Left hindlimb (tissue), 1 donor: ENCODE measurements at regions not wholly inside any gene's neighbourhood (a gene's known extent, or its start where the extent isn't known, plus 50 kb on each side); places are given as distances from the start of the nearest gene placed in this dataset.
"Not testable (repeated sequence)": the region's sequence is repeated elsewhere in the genome, so short reads cannot be mapped to it uniquely, and the experiment has no call there.

Source experiments
- DNase-seq: peaks from one replicate; pipeline ENCODE4 v3.0.0-alpha.2; 2018

GRCh38 chr11:71331631-71332030 is 79.3 kb upstream of the SHANK2 start:
- no peak for DNase-seq

GRCh38 chr11:71330996-71331395 is 78.6 kb upstream of the SHANK2 start:
- no peak for DNase-seq

GRCh38 chr11:71330349-71330748 is 78.0 kb upstream of the SHANK2 start:
- DNase-seq = no peak

- DNase-seq = no peak
Measured at GRCh38 chr11:71329786-71330185, 77.4 kb upstream of the SHANK2 start.

GRCh38 chr11:71329165-71329510 is 76.8 kb upstream of the SHANK2 start:
- DNase-seq = no peak

- DNase-seq = no peak
Measured at GRCh38 chr11:71327156-71328085, 75.0 kb upstream of the SHANK2 start.

GRCh38 chr11:71326328-71326940 is 74.1 kb upstream of the SHANK2 start:
- DNase-seq = no peak

- DNase-seq = no peak
Measured at GRCh38 chr11:71325418-71326327, 73.3 kb upstream of the SHANK2 start.

- DNase-seq = no peak
Measured at GRCh38 chr11:71324788-71325417, 72.5 kb upstream of the SHANK2 start.

- no peak for DNase-seq
Measured at GRCh38 chr11:71323876-71324526, 71.6 kb upstream of the SHANK2 start.

- DNase-seq = no peak
Measured at GRCh38 chr11:71322861-71323582, 70.6 kb upstream of the SHANK2 start.

GRCh38 chr11:71322192-71322735 is 69.9 kb upstream of the SHANK2 start:
- no peak for DNase-seq

- no peak for DNase-seq
Measured at GRCh38 chr11:71321433-71322191, 69.2 kb upstream of the SHANK2 start.

- no peak for DNase-seq
Measured at GRCh38 chr11:71316701-71317100, 64.3 kb upstream of the SHANK2 start.

- DNase-seq = not testable (repeated sequence)
Measured at GRCh38 chr11:71312616-71313015, 60.2 kb upstream of the SHANK2 start.

- DNase-seq = no peak
Measured at GRCh38 chr11:71311928-71312510, 59.6 kb upstream of the SHANK2 start.

- DNase-seq = no peak
Measured at GRCh38 chr11:71311176-71311925, 59.0 kb upstream of the SHANK2 start.

- no peak for DNase-seq
Measured at GRCh38 chr11:71310184-71310583, 57.8 kb upstream of the SHANK2 start.

GRCh38 chr11:71309611-71310010 is 57.2 kb upstream of the SHANK2 start:
- no peak for DNase-seq
